ENCODE measurements at regions not wholly inside any gene's neighbourhood (a gene's known extent, or its start where the extent isn't known, plus 50 kb on each side); places are given as distances from the start of the nearest gene placed in this dataset.

DNA sequence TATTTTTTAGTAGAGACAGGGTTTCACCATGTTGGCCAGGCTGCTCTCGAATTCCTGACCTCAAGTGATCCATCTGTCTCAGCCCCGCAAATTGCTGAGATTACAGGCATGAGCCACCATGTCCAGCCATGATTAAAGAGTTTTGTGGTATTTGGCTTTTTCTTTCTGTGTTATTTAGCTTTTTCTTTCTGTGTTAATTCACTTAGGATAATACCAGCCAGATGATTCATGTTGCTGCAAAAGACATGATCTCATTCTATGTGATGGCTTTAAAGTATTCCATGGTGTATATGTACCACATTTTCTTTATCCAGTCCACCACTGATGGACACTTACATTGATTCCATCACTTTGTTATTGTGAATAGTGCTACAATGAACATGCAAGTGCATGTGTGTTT, 1135.2 kb downstream of the AMY1C start:
- Histone ChIP-seq H3K27me3 (ENCODE audit: control insufficient read depth in 3 of 3, insufficient read depth in 3 of 3, low read length in 3 of 3) (no peaks in the 10 kb centered on the region), H3K36me3 (ENCODE audit: control insufficient read depth in 3 of 3, insufficient read depth in 2 of 3, low read depth in 1 of 3, low read length in 3 of 3) (no peaks in the 10 kb centered on the region), H3K4me1 (ENCODE audit: control insufficient read depth in 3 of 3, insufficient read depth in 2 of 3, low read depth in 1 of 3, low read length in 2 of 3) (no peaks in the 10 kb centered on the region), H3K4me3 (ENCODE audit: low read depth in 1 of 3, low read length in 3 of 3) (no peak overlapping the region), H3K9me3 (ENCODE audit: control insufficient read depth in 2 of 2, insufficient read depth in 1 of 2, low read depth in 1 of 2, low read length in 1 of 2) (no peaks in the 10 kb centered on the region), H3K27ac (ENCODE audit: low read depth in 1 of 3, low read length in 2 of 3) (no peak overlapping the region)
- 70 to 80% (median 72%) methylated on average over 2 of the region's 2 CpGs for WGBS, 3 donors
- DNase-seq (no peak), FAIRE-seq (no peak)

- Histone ChIP-seq H3K36me3 (ENCODE audit: control insufficient read depth in 3 of 3, insufficient read depth in 2 of 3, low read depth in 1 of 3, low read length in 3 of 3) (no peaks in the 10 kb centered on the region), H3K27ac (ENCODE audit: low read depth in 1 of 3, low read length in 2 of 3) (no peak overlapping the region), H3K4me1 (ENCODE audit: control insufficient read depth in 3 of 3, insufficient read depth in 2 of 3, low read depth in 1 of 3, low read length in 2 of 3) (no peaks in the 10 kb centered on the region), H3K9me3 (ENCODE audit: control insufficient read depth in 2 of 2, insufficient read depth in 1 of 2, low read depth in 1 of 2, low read length in 1 of 2) (peaks cover 0 to 2% of the 10 kb centered on the region in 2 donors), H3K4me3 (ENCODE audit: low read depth in 1 of 3, low read length in 3 of 3) (no peak overlapping the region), H3K27me3 (ENCODE audit: control insufficient read depth in 3 of 3, insufficient read depth in 3 of 3, low read length in 3 of 3) (no peaks in the 10 kb centered on the region)
- WGBS, 3 donors: 73 to 85% (median 80%) methylated on average over 3 of the region's 3 CpGs
- DNase-seq: no peak
- FAIRE-seq: no peak
These were observed 1155.6 kb downstream of the AMY1C start for GRCh38 chr1:104905322-104905721.

GRCh38 chr1:104906141-104906540, 1156.4 kb downstream of the AMY1C start:
- no peaks in the 10 kb centered on the region for H3K4me1 ChIP-seq (ENCODE audit: control insufficient read depth in 3 of 3, insufficient read depth in 2 of 3, low read depth in 1 of 3, low read length in 2 of 3)
- DNase-seq (no peak), FAIRE-seq (no peak)
- WGBS, 3 donors: 9 to 37% (median 13%) methylated on average over 2 of the region's 2 CpGs
- no peaks in the 10 kb centered on the region for H3K27me3 ChIP-seq (ENCODE audit: control insufficient read depth in 3 of 3, insufficient read depth in 3 of 3, low read length in 3 of 3)
- H3K4me3 ChIP-seq (ENCODE audit: low read depth in 1 of 3, low read length in 3 of 3): no peak overlapping the region
- peaks cover 0 to 2% of the 10 kb centered on the region in 2 donors for H3K9me3 ChIP-seq (ENCODE audit: control insufficient read depth in 2 of 2, insufficient read depth in 1 of 2, low read depth in 1 of 2, low read length in 1 of 2)
- H3K36me3 ChIP-seq (ENCODE audit: control insufficient read depth in 3 of 3, insufficient read depth in 2 of 3, low read depth in 1 of 3, low read length in 3 of 3): no peaks in the 10 kb centered on the region
- no peak overlapping the region for H3K27ac ChIP-seq (ENCODE audit: low read depth in 1 of 3, low read length in 2 of 3)

- Histone ChIP-seq H3K4me1 (ENCODE audit: control insufficient read depth in 3 of 3, insufficient read depth in 2 of 3, low read depth in 1 of 3, low read length in 2 of 3) (no peaks in the 10 kb centered on the region), H3K27me3 (ENCODE audit: control insufficient read depth in 3 of 3, insufficient read depth in 3 of 3, low read length in 3 of 3) (no peaks in the 10 kb centered on the region), H3K27ac (ENCODE audit: low read depth in 1 of 3, low read length in 2 of 3) (no peak overlapping the region), H3K36me3 (ENCODE audit: control insufficient read depth in 3 of 3, insufficient read depth in 2 of 3, low read depth in 1 of 3, low read length in 3 of 3) (no peaks in the 10 kb centered on the region), H3K9me3 (ENCODE audit: control insufficient read depth in 2 of 2, insufficient read depth in 1 of 2, low read depth in 1 of 2, low read length in 1 of 2) (no peaks in the 10 kb centered on the region), H3K4me3 (ENCODE audit: low read depth in 1 of 3, low read length in 3 of 3) (no peak overlapping the region)
- DNase-seq: no peak
- no peak for FAIRE-seq
- 85 to 95% (median 95%) methylated on average over 1 of the region's 1 CpG for WGBS, 3 donors
These were observed 1169.5 kb downstream of the AMY1C start for GRCh38 chr1:104919188-104919587.

- H3K4me1 ChIP-seq (ENCODE audit: control insufficient read depth in 3 of 3, insufficient read depth in 2 of 3, low read depth in 1 of 3, low read length in 2 of 3): no peaks in the 10 kb centered on the region
- no peaks in the 10 kb centered on the region for H3K27me3 ChIP-seq (ENCODE audit: control insufficient read depth in 3 of 3, insufficient read depth in 3 of 3, low read length in 3 of 3)
- no peak overlapping the region for H3K4me3 ChIP-seq (ENCODE audit: low read depth in 1 of 3, low read length in 3 of 3)
- no peak for DNase-seq
- no peaks in the 10 kb centered on the region for H3K36me3 ChIP-seq (ENCODE audit: control insufficient read depth in 3 of 3, insufficient read depth in 2 of 3, low read depth in 1 of 3, low read length in 3 of 3)
- H3K9me3 ChIP-seq (ENCODE audit: control insufficient read depth in 2 of 2, insufficient read depth in 1 of 2, low read depth in 1 of 2, low read length in 1 of 2): no peaks in the 10 kb centered on the region
- no peak overlapping the region for H3K27ac ChIP-seq (ENCODE audit: low read depth in 1 of 3, low read length in 2 of 3)
- no peak for FAIRE-seq
These were observed 1171.8 kb downstream of the AMY1C start for GRCh38 chr1:104921525-104921924.

DNA sequence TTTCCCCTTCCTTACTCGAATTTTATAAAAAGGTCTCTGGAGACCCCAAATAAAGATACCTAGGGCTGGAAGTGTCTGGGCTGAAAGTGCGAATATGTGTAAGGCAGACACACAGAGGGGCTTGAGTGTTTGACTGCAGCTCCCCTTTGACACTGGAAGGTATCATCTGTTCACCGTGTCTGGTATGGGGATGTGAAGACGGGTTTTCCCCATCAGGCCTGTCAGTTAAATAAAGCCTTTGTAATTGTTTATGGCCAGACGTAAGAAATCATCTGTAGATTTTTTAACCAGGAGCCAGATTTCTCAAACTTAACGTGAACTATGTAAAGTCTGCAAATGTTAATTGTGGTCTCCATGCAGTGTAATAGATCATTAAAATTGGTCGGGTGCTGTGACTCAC, 1173.4 kb downstream of the AMY1C start:
- H3K27me3 ChIP-seq (ENCODE audit: control insufficient read depth in 3 of 3, insufficient read depth in 3 of 3, low read length in 3 of 3): no peaks in the 10 kb centered on the region
- FAIRE-seq (no peak), DNase-seq (no peak)
- WGBS, 3 donors: 70 to 79% (median 71%) methylated on average over 7 of the region's 7 CpGs
- H3K4me3 ChIP-seq (ENCODE audit: low read depth in 1 of 3, low read length in 3 of 3): no peak overlapping the region
- no peaks in the 10 kb centered on the region for H3K4me1 ChIP-seq (ENCODE audit: control insufficient read depth in 3 of 3, insufficient read depth in 2 of 3, low read depth in 1 of 3, low read length in 2 of 3)
- no peaks in the 10 kb centered on the region for H3K36me3 ChIP-seq (ENCODE audit: control insufficient read depth in 3 of 3, insufficient read depth in 2 of 3, low read depth in 1 of 3, low read length in 3 of 3)
- H3K27ac ChIP-seq (ENCODE audit: low read depth in 1 of 3, low read length in 2 of 3): no peak overlapping the region
- no peaks in the 10 kb centered on the region for H3K9me3 ChIP-seq (ENCODE audit: control insufficient read depth in 2 of 2, insufficient read depth in 1 of 2, low read depth in 1 of 2, low read length in 1 of 2)

GRCh38 chr1:104929280-104929679, 1179.6 kb downstream of the AMY1C start:
- H3K36me3 ChIP-seq (ENCODE audit: control insufficient read depth in 3 of 3, insufficient read depth in 2 of 3, low read depth in 1 of 3, low read length in 3 of 3): no peaks in the 10 kb centered on the region
- no peak overlapping the region for H3K27ac ChIP-seq (ENCODE audit: low read depth in 1 of 3, low read length in 2 of 3)
- H3K4me3 ChIP-seq (ENCODE audit: low read depth in 1 of 3, low read length in 3 of 3): no peak overlapping the region
- FAIRE-seq: no peak
- no peak for DNase-seq
- no peaks in the 10 kb centered on the region for H3K27me3 ChIP-seq (ENCODE audit: control insufficient read depth in 3 of 3, insufficient read depth in 3 of 3, low read length in 3 of 3)
- WGBS, 3 donors: 92 to 94% (median 92%) methylated on average over 1 of the region's 1 CpG
- H3K9me3 ChIP-seq (ENCODE audit: control insufficient read depth in 2 of 2, insufficient read depth in 1 of 2, low read depth in 1 of 2, low read length in 1 of 2): peaks cover 0 to 13% of the 10 kb centered on the region in 2 donors
- no peaks in the 10 kb centered on the region for H3K4me1 ChIP-seq (ENCODE audit: control insufficient read depth in 3 of 3, insufficient read depth in 2 of 3, low read depth in 1 of 3, low read length in 2 of 3)

DNA sequence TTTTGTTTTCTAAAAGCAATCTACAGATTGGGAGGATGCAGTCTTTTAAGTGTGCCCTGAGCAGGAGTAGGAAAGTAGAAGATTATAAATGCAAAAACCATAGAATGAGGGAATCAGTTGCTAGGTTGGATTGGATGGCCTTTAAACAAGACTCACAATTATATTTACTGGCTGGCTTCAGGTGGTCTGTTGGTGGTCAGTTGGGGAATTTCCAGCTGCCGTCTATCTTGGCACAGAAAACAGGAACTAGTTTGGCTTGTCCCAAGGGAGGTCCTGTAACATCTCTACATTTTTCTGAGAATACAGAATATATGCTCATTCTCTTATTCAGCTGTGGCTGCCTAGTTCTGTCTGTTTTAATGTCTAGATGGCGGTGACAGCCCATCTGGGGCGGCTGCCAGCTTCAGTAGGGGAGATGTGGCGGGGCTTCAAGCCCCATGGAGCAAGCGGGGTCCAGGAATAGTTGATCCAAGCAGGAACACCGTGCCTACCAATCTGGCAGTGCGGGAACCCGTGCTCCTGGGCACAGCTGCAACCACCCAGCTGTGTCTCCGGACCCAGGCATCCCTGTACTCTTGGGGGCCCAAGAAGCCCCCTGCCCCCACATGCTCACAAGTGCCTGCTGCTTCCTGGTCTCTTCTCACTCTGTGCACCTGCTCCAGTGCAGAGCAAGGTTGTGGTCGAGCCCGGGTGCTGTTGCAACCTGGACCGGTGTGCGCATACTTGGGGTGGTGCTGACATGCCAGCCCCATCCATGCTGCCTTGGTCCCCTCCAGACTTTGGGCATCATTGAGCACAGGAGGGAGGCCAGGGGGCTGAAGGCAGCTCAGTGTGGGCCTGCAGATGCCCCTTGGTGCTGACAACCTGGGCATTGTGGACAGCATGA, 1182.6 kb downstream of the AMY1C start:
- no peak for FAIRE-seq
- no peaks in the 10 kb centered on the region for H3K4me1 ChIP-seq (ENCODE audit: control insufficient read depth in 3 of 3, insufficient read depth in 2 of 3, low read depth in 1 of 3, low read length in 2 of 3)

More for the DNA sequence above, 1182.6 kb downstream of the AMY1C start:
- Histone ChIP-seq H3K4me3 (ENCODE audit: low read depth in 1 of 3, low read length in 3 of 3) (no peak overlapping the region), H3K27ac (ENCODE audit: low read depth in 1 of 3, low read length in 2 of 3) (no peak overlapping the region), H3K27me3 (ENCODE audit: control insufficient read depth in 3 of 3, insufficient read depth in 3 of 3, low read length in 3 of 3) (no peaks in the 10 kb centered on the region), H3K9me3 (ENCODE audit: control insufficient read depth in 2 of 2, insufficient read depth in 1 of 2, low read depth in 1 of 2, low read length in 1 of 2) (peaks cover 0 to 13% of the 10 kb centered on the region in 2 donors), H3K36me3 (ENCODE audit: control insufficient read depth in 3 of 3, insufficient read depth in 2 of 3, low read depth in 1 of 3, low read length in 3 of 3) (no peaks in the 10 kb centered on the region)
- DNase-seq: no peak
- 72 to 83% (median 74%) methylated on average over 13 of the region's 13 CpGs for WGBS, 3 donors
